B cell (primary cell): ENCODE measurements at regions not wholly inside any gene's neighbourhood (a gene's known extent, or its start where the extent isn't known, plus 50 kb on each side); places are given as distances from the start of the nearest gene placed in this dataset.

Experiments
- ATAC-seq: fragments of 200-7000 bp; cut with Tn5 transposase; one replicate; pipeline ENCODE4 v1.10.0; 2021; ENCODE audit warnings: low read depth, mild to moderate bottlenecking, moderate number of reproducible peaks, moderate library complexity
- CTCF ChIA-PET: fragments of 350-600 bp; sonication (Branson Sonifier 250); formaldehyde crosslinking; loops from one replicate; lab custom pipeline; 2021; ENCODE audit warnings: antibody characterized with exemption, inconsistent platforms; lab: Charles Lee
- POLR2A ChIA-PET: fragments of 350-600 bp; sonication (Branson Sonifier 250); formaldehyde crosslinking; loops from one replicate; lab custom pipeline; 2021; ENCODE audit warnings: antibody characterized with exemption; lab: Charles Lee
- DNase-seq: peaks from one replicate; pipeline ENCODE4 v3.0.0; 2013
- H2AFZ ChIP-seq: 2 replicates; pipeline ENCODE4 v1.6.1; 2012; ENCODE audit warnings: mild to moderate bottlenecking, low read depth, low read length; ENCODE audit not compliant: insufficient read depth, poor library complexity, severe bottlenecking
- H3K27ac ChIP-seq, 2 donors: 1 replicate in 1 of 2; 2 replicates in 1 of 2; pipeline ENCODE4 v1.5.1; 2012 to 2013; ENCODE audit warnings: low read length in 2 of 2, mild to moderate bottlenecking in 2 of 2, moderate library complexity in 1 of 2
- H3K27me3 ChIP-seq, 4 experiments: fragments of 200-600 bp in 1 of 4; sonication (generic) in 1 of 4; replicated peaks in 1 of 4; 1 replicate in 2 of 4; 2 replicates in 2 of 4; pipeline versions ENCODE4 v1.6.1 to v1.7.0; 2013 to 2016; ENCODE audit warnings: low read length in 3 of 4, mild to moderate bottlenecking in 2 of 4, mixed read lengths in 1 of 4, moderate library complexity in 1 of 4; ENCODE audit not compliant: insufficient read depth in 4 of 4, control insufficient read depth in 3 of 4; ENCODE audit errors: control extremely low read depth in 1 of 4
- H3K36me3 ChIP-seq, 2 experiments: replicated peaks in 1 of 2; 1 replicate in 1 of 2; 2 replicates in 1 of 2; pipeline versions ENCODE4 v1.6.1 to v1.7.1; 2013; ENCODE audit warnings: low read length in 1 of 2; ENCODE audit not compliant: insufficient read depth in 2 of 2, control insufficient read depth in 1 of 2; ENCODE audit errors: control extremely low read depth in 1 of 2, extremely low read depth in 1 of 2
- H3K4me1 ChIP-seq, 2 donors: fragments of 200-600 bp in 1 of 2; sonication (generic) in 1 of 2; 1 replicate in 1 of 2; 2 replicates in 1 of 2; pipeline versions ENCODE4 v1.5.1 to v1.6.1; 2013 to 2017; ENCODE audit warnings: low read length in 2 of 2; ENCODE audit not compliant: control insufficient read depth in 2 of 2, insufficient read depth in 2 of 2
- H3K4me2 ChIP-seq: replicated peaks from 2 replicates; pipeline ENCODE3; 2012; ENCODE audit warnings: mild to moderate bottlenecking, low read depth, low read length; ENCODE audit not compliant: poor library complexity, severe bottlenecking
- H3K4me3 ChIP-seq, 5 experiments: fragments of 200-600 bp in 1 of 5; sonication (generic) in 1 of 5; 1 replicate in 3 of 5; 2 replicates in 2 of 5; pipeline versions ENCODE4 v1.5.1 to v1.7.0; 2011 to 2016; ENCODE audit warnings: low read length in 4 of 5, mild to moderate bottlenecking in 4 of 5, low read depth in 2 of 5, control low read depth in 1 of 5, moderate library complexity in 1 of 5; ENCODE audit not compliant: insufficient read depth in 1 of 5; ENCODE audit errors: control extremely low read depth in 1 of 5, extremely low read depth in 1 of 5
- H3K79me2 ChIP-seq: fragments of 200-600 bp; sonication (generic); one replicate; pipeline ENCODE4 v1.6.0; 2016; ENCODE audit warnings: low read length; ENCODE audit not compliant: control insufficient read depth, insufficient read depth
- H3K9ac ChIP-seq: fragments of 200-600 bp; sonication (generic); 2 replicates; pipeline ENCODE4 v1.6.1; 2017; ENCODE audit warnings: mild to moderate bottlenecking, low read length, moderate library complexity
- H3K9me3 ChIP-seq, 3 donors: one replicate each; pipeline versions ENCODE4 v1.6.1 to v1.7.1; 2013; ENCODE audit warnings: low read length in 2 of 3; ENCODE audit not compliant: control insufficient read depth in 2 of 3, insufficient read depth in 1 of 3; ENCODE audit errors: control extremely low read depth in 1 of 3
- H4K20me1 ChIP-seq: 2 replicates; pipeline ENCODE4 v1.6.0; 2012; ENCODE audit warnings: mild to moderate bottlenecking, low read length; ENCODE audit not compliant: insufficient read depth, control insufficient read depth, poor library complexity, severe bottlenecking
- H3K27ac Mint-ChIP-seq: one replicate; pipeline ENCODE4 v1.8.0; 2021; ENCODE audit warnings: mixed read lengths
- H3K27me3 Mint-ChIP-seq: one replicate; pipeline ENCODE4 v1.8.0; 2021; ENCODE audit warnings: mixed read lengths
- H3K4me1 Mint-ChIP-seq: one replicate; pipeline ENCODE4 v1.8.0; 2021; ENCODE audit warnings: mixed read lengths
- H3K4me3 Mint-ChIP-seq: one replicate; pipeline ENCODE4 v1.8.0; 2021; ENCODE audit warnings: mixed read lengths
- H3K9me3 Mint-ChIP-seq: one replicate; pipeline ENCODE4 v1.8.0; 2022; ENCODE audit warnings: mixed read lengths; ENCODE audit not compliant: insufficient read depth
- CTCF ChIP-seq: fragments of 200-600 bp; IDR thresholded peaks from one replicate; pipeline ENCODE4 v1.8.0; 2022; ENCODE audit warnings: antibody characterized with exemption, mild to moderate bottlenecking
- EZH2 ChIP-seq: IDR thresholded peaks from 2 replicates; pipeline ENCODE4 v1.6.1; 2012; ENCODE audit warnings: borderline replicate concordance, low read depth, mild to moderate bottlenecking, moderate library complexity, low read length; ENCODE audit not compliant: insufficient read depth, poor library complexity, severe bottlenecking
- WGBS: methylation state at CpG from one replicate; pipeline ENCODE4 v1.1.5; 2013; ENCODE audit warnings: missing lambda C conversion rate; ENCODE audit not compliant: insufficient coverage; 5-methylcytosine and 5-hydroxymethylcytosine counted together
- intact Hi-C: fragments of 100-400 bp; cut with micrococcal nuclease; formaldehyde crosslinking; loops from one replicate; pipeline ENCODE4 v1.10.0; 2022

- H3K36me3 ChIP-seq: no peaks in the 10 kb centered on the region
- H3K4me1 ChIP-seq: no peaks in the 10 kb centered on the region
- no peaks in the 10 kb centered on the region for H3K27me3 ChIP-seq
- no peak overlapping the region for H3K4me2 ChIP-seq
- H3K4me3 Mint-ChIP-seq: no peak overlapping the region
- no peaks in the 10 kb centered on the region for H3K4me1 Mint-ChIP-seq
- ChIA-PET POLR2A (no interaction called here), CTCF (no interaction called here)
- WGBS: 95% methylated on average over 5 of the region's 6 CpGs
- H4K20me1 ChIP-seq: no peaks in the 10 kb centered on the region
- intact Hi-C loops: no loop called here
- no peak overlapping the region for H3K27ac ChIP-seq
- no peak overlapping the region for H3K9ac ChIP-seq
- no peak overlapping the region for H3K4me3 ChIP-seq
- TF ChIP-seq EZH2 (no peak), CTCF (no peak)
- H2AFZ ChIP-seq: no peak overlapping the region
- no peaks in the 10 kb centered on the region for H3K79me2 ChIP-seq
- no peak for ATAC-seq
- H3K9me3 Mint-ChIP-seq: no peaks in the 10 kb centered on the region
- no peaks in the 10 kb centered on the region for H3K27me3 Mint-ChIP-seq
- no peak for DNase-seq
- H3K27ac Mint-ChIP-seq: no peak overlapping the region
- H3K9me3 ChIP-seq: no peaks in the 10 kb centered on the region
These were observed 132.2 kb upstream of the RREB1 start for GRCh38 chr6:6975459-6976111.

- no peaks in the 10 kb centered on the region for H3K4me1 Mint-ChIP-seq
- WGBS: 81% methylated on average over 3 of the region's 4 CpGs
- intact Hi-C loops: no loop called here
- Histone ChIP-seq H3K27ac (no peak overlapping the region), H3K79me2 (no peaks in the 10 kb centered on the region), H3K4me1 (no peaks in the 10 kb centered on the region), H3K9ac (no peak overlapping the region), H3K9me3 (no peaks in the 10 kb centered on the region), H3K4me3 (no peak overlapping the region), H3K36me3 (no peaks in the 10 kb centered on the region), H2AFZ (no peak overlapping the region), H3K4me2 (no peak overlapping the region), H3K27me3 (no peaks in the 10 kb centered on the region), H4K20me1 (no peaks in the 10 kb centered on the region)
- no peak for ATAC-seq
- no peaks in the 10 kb centered on the region for H3K27me3 Mint-ChIP-seq
- H3K4me3 Mint-ChIP-seq: no peak overlapping the region
- ChIA-PET CTCF (no interaction called here), POLR2A (no interaction called here)
- TF ChIP-seq EZH2 (no peak), CTCF (no peak)
- no peaks in the 10 kb centered on the region for H3K9me3 Mint-ChIP-seq
- no peak for DNase-seq
- no peak overlapping the region for H3K27ac Mint-ChIP-seq
These were observed 131.6 kb upstream of the RREB1 start for GRCh38 chr6:6976193-6976592.
